Lower leg skin (tissue), 4 donors: ENCODE measurements at regions not wholly inside any gene's neighbourhood (a gene's known extent, or its start where the extent isn't known, plus 50 kb on each side); places are given as distances from the start of the nearest gene placed in this dataset.
"Not testable (repeated sequence)": the region's sequence is repeated elsewhere in the genome, so short reads cannot be mapped to it uniquely, and the experiment has no call there.

ENCODE experiments used
- DNase-seq, 2 donors: peaks; one replicate each; pipeline ENCODE4 v3.0.0-alpha.2; 2019; ENCODE audit warnings: low spot score in 2 of 2
- H3K4me3 ChIP-seq: fragments of 200-600 bp; sonication (generic); 2 replicates; pipeline ENCODE4 v1.5.1; 2017; ENCODE audit warnings: mild to moderate bottlenecking, low read depth; ENCODE audit not compliant: poor library complexity, severe bottlenecking
- POLR2A ChIP-seq, 2 donors: fragments of 450-650 bp; IDR thresholded peaks; one replicate each; pipeline ENCODE4 v1.6.1; 2016 to 2017; ENCODE audit warnings: antibody characterized with exemption in 2 of 2, mild to moderate bottlenecking in 1 of 2, moderate library complexity in 1 of 2
- WGBS, 2 donors: methylation state at CpG; one replicate each; pipeline ENCODE4 v1.1.5; 2018; 5-methylcytosine and 5-hydroxymethylcytosine counted together
- intact Hi-C: fragments of 100-400 bp; cut with DNase I; formaldehyde crosslinking; loops from one replicate; pipeline ENCODE4 v1.15.0; 2023; ENCODE audit warnings: low total_unique reads
- TF ChIP-seq, protein P1 (sequence below), 3 donors: fragments of 450-650 bp; IDR thresholded peaks; one replicate each; pipeline ENCODE4 v1.5.1; 2016; ENCODE audit warnings: antibody characterized with exemption in 3 of 3, mild to moderate bottlenecking in 3 of 3, moderate library complexity in 2 of 3

DNA sequence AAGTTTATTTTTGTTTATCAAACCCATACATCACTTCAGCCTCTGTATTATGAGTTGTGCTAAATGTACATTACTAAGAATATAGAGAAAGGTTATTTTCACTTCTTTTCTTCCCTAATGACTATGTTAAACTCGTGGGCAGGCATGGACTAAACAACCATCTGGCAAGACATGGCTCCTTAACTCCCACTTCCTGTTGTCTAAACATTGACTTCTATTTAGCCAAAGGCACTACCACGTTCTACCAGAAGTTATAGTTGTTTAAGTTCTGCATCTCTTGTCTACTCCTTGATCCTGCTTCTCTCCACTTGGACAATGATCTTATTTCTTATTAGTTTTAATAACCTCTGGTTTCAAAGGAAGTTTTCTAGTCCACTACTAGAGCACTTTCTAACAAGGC is 136.1 kb downstream of the MACIR start:
- intact Hi-C loops, result no loop called here
- DNase-seq, result no peak
- 29 to 32% methylated on average over 2 of the region's 2 CpGs for WGBS, 2 donors
- TF ChIP-seq, protein P1, sequence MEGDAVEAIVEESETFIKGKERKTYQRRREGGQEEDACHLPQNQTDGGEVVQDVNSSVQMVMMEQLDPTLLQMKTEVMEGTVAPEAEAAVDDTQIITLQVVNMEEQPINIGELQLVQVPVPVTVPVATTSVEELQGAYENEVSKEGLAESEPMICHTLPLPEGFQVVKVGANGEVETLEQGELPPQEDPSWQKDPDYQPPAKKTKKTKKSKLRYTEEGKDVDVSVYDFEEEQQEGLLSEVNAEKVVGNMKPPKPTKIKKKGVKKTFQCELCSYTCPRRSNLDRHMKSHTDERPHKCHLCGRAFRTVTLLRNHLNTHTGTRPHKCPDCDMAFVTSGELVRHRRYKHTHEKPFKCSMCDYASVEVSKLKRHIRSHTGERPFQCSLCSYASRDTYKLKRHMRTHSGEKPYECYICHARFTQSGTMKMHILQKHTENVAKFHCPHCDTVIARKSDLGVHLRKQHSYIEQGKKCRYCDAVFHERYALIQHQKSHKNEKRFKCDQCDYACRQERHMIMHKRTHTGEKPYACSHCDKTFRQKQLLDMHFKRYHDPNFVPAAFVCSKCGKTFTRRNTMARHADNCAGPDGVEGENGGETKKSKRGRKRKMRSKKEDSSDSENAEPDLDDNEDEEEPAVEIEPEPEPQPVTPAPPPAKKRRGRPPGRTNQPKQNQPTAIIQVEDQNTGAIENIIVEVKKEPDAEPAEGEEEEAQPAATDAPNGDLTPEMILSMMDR (IDR thresholded peaks at IDR 0.05), result no peak
- TF ChIP-seq POLR2A (IDR thresholded peaks at IDR 0.05), result no peak
- no peak overlapping the region for H3K4me3 ChIP-seq

DNA sequence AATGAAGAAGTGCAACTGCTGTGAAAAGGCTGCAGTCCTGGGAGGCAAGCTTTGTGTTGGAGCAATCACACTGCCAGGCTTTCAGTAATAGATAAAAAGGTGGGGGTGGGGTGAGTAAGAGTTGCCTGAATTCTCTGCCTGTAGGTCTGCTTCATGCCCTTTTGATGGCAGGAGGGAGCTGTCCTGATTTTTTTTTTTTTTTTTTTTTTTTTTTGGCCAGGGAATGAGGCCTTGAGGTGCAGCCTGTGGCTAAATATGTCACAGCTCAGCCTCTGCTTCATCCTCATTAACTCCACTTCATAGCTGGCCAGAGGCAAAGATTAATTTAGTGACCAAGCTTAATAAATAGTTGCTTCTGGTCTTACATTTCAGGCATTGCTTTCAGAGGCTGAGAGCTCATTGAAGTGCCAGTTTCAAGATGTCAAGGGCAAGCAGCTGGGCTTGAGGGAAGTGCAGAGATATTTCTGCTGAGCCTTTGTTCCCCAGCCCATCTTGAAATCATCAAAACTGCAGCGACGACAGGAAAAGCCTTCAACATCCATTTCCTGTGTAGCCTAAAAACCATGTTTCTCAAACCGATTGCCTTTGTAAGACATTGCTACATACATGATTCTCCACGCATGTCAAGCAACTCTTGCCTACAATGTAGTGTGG is 134.7 kb downstream of the MACIR start:
- H3K4me3 ChIP-seq, result no peak overlapping the region
- TF ChIP-seq, protein P1 (IDR thresholded peaks at IDR 0.05), result no peak
- no peak for TF ChIP-seq POLR2A (IDR thresholded peaks at IDR 0.05)
- intact Hi-C loops, result no loop called here
- peak in 1 of 2 donors; percentile 28 for DNase-seq
- 39 to 52% methylated on average over 4 of the region's 4 CpGs for WGBS, 2 donors

DNA sequence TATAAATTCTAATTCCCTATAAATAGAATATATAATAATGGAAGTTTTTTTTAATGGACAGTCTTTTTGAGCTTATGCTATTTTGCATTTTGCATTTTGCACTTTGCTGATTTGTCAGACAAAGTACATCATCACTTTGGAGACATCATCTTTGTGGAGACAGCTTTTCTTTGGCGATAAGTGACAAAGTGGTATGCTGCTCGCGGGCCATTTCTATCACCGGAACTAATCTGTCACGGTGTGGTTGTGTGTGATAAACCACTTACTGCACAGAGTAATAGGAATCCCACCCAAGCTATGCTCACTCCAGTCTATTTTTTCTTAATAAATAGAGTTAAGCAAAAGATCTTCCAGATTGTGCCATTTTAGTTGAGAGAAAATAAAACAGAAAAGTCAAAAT is 133.1 kb downstream of the MACIR start:
- 90 to 95% methylated on average over 5 of the region's 5 CpGs for WGBS, 2 donors
- no peak overlapping the region for H3K4me3 ChIP-seq
- DNase-seq, result no peak
- TF ChIP-seq, protein P1 (IDR thresholded peaks at IDR 0.05), result no peak
- TF ChIP-seq POLR2A (IDR thresholded peaks at IDR 0.05), result no peak
- intact Hi-C loops, result no loop called here

DNA sequence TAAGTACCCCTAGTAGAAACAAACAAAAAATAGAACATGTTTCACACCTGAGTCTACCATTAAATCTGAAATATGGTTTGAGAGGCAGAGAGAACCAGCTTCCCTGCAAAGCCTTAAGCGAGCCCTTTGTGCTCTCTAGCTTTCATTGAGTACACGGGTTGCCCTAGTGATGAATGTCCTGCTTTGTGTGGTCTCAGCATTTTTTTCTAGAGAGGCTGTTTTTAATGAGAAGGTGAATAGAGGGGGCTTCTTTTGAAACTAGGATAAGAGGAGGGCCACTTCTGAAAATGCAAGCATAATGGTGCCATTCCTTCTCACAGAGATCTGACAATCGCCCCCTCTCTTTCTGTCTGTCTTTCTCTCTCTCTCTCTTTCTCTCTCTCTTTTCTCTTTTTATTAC is 131.3 kb downstream of the MACIR start:
- 60 to 65% methylated on average over 3 of the region's 3 CpGs for WGBS, 2 donors
- TF ChIP-seq, protein P1 (IDR thresholded peaks at IDR 0.05), result no peak
- no peak for TF ChIP-seq POLR2A (IDR thresholded peaks at IDR 0.05)
- no peak for DNase-seq
- intact Hi-C loops, result no loop called here
- H3K4me3 ChIP-seq, result no peak overlapping the region

DNA sequence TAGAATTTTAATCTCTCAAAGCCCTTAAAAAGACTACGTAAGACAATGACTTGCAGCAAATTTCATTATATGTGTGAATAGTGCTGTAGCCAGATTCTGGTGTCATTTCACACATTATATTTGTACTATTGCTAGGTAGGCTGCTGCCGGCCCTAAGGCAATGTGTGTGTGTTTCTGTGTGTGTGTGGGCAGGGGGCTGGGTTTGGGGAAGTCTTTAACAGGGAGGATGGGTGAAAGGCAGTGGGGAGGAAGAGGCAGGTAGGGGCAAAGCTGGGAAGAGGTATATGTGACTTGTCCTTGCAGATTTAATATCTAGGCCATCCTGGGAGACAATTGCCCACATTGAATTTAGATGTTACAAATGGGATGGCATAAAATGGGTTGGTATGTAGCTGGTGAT is 130.8 kb downstream of the MACIR start:
- DNase-seq, result no peak
- intact Hi-C loops, result no loop called here
- H3K4me3 ChIP-seq, result no peak overlapping the region
- WGBS, 2 donors, result 76 to 79% methylated on average over 2 of the region's 2 CpGs
- TF ChIP-seq POLR2A (IDR thresholded peaks at IDR 0.05), result no peak
- TF ChIP-seq, protein P1 (IDR thresholded peaks at IDR 0.05), result no peak

DNA sequence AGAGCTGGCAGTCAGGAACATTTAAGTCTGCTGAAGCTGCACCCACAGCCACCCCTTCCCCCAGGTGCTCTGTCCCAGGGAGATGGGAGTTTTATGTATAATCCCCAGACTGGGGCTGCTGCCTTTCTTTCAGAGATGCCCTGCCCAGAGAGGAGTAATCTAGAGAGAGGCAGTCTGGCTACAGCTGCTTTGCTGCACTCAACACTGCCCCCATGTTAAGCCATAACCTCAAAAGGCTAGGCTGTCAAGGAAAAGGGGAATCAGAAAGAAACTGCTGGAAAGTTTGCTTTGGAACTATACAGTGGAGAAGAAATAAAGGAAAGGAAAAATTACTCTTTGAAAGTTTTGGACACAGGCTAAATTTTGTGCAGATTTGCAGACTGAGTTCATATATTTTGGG is 127.2 kb downstream of the MACIR start:
- intact Hi-C loops, result no loop called here
- no peak for DNase-seq
- no peak for TF ChIP-seq POLR2A (IDR thresholded peaks at IDR 0.05)
- TF ChIP-seq, protein P1 (IDR thresholded peaks at IDR 0.05), result no peak
- H3K4me3 ChIP-seq, result no peak overlapping the region

DNA sequence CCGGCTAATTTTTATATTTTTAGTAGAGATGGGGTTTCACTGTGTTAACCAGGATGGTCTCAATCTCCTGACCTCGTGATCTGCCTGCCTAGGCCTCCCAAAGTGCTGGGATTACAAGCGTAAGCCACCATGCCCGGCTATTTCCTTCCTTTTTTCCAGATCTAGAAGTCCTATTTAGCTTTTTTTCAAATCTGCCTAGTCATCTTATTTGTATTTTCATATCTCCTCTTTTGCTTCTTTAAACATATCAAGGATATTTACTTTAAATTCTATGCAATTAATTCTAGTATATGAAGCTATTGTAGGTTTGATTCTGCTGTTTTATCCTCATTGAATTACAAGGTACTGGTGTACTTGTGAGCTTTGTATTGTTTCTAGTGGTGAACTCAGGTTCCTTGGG is 119.1 kb downstream of the MACIR start:
- intact Hi-C loops, DNase-seq: not testable (repeated sequence)
- 75 to 85% methylated on average over 4 of the region's 4 CpGs for WGBS, 2 donors

More for the DNA sequence above, 119.1 kb downstream of the MACIR start:
- not testable (repeated sequence) for H3K4me3 ChIP-seq
